Endothelial cell of umbilical vein (primary cell): ENCODE measurements at regions not wholly inside any gene's neighbourhood (a gene's known extent, or its start where the extent isn't known, plus 50 kb on each side); places are given as distances from the start of the nearest gene placed in this dataset.

Source experiments
- BruUV-seq: library from RNA; stranded (reverse); fragments of 400-500 nt; replicated peaks from 2 replicates; lab custom pipeline; 2021; lab: Mats Ljungman, UMichigan
- CTCF ChIA-PET: fragments of 300-600, 350-600 bp; sonication (Branson Sonifier 250); formaldehyde crosslinking; loops from one replicate; lab custom pipeline; 2021; ENCODE audit warnings: antibody characterized with exemption, inconsistent platforms; lab: Charles Lee
- POLR2A ChIA-PET: fragments of 300-600, 350-600 bp; sonication (Branson Sonifier 250); formaldehyde crosslinking; loops from one replicate; lab custom pipeline; 2021; ENCODE audit warnings: antibody characterized with exemption, inconsistent platforms; lab: Charles Lee
- DNase-seq: peaks from one replicate; pipeline ENCODE4 v3.0.0-alpha.2; 2011; ENCODE audit warnings: low read depth, low spot score
- FAIRE-seq: peaks from 2 replicates; lab custom pipeline; 2011; peaks lifted over from hg19 to GRCh38; lab: Jason Lieb, UNC
- H2AFZ ChIP-seq: 2 replicates; pipeline ENCODE4 v1.6.0; 2012; ENCODE audit warnings: low read depth, low read length, control low read depth, inconsistent platforms
- H3K27ac ChIP-seq: 2 replicates; pipeline ENCODE4 v1.5.1; 2011; ENCODE audit warnings: low read depth, mild to moderate bottlenecking, control low read depth, low read length, moderate library complexity; ENCODE audit not compliant: insufficient read depth
- H3K27me3 ChIP-seq, 2 experiments: 2 replicates each; pipeline versions ENCODE4 v1.6.0 to v1.6.1; 2011; ENCODE audit warnings: low read length in 2 of 2, mixed read lengths in 1 of 2; ENCODE audit not compliant: control insufficient read depth in 2 of 2, insufficient read depth in 2 of 2
- H3K36me3 ChIP-seq, 2 experiments: 2 replicates in 1 of 2; 3 replicates in 1 of 2; pipeline ENCODE4 v1.5.1; 2011; ENCODE audit warnings: low read length in 2 of 2, mild to moderate bottlenecking in 1 of 2, moderate library complexity in 1 of 2; ENCODE audit not compliant: control insufficient read depth in 2 of 2, insufficient read depth in 2 of 2; ENCODE audit errors: extremely low read depth in 1 of 2
- H3K4me1 ChIP-seq: 3 replicates; pipeline ENCODE4 v1.5.1; 2011; ENCODE audit warnings: mild to moderate bottlenecking, low read length; ENCODE audit not compliant: control insufficient read depth, insufficient read depth; ENCODE audit errors: extremely low read depth
- H3K4me2 ChIP-seq: 2 replicates; pipeline ENCODE4 v1.6.1; 2011; ENCODE audit warnings: low read length, control low read depth, mixed read lengths; ENCODE audit not compliant: insufficient read depth
- H3K4me3 ChIP-seq, 3 experiments: fragments of 200-600 bp in 1 of 3; sonication (generic), shearing (Covaris generic) in 1 of 3; replicated peaks in 1 of 3; 2 replicates each; pipeline ENCODE4 v1.5.1; 2011 to 2016; ENCODE audit warnings: control low read depth in 3 of 3, low read length in 3 of 3, mild to moderate bottlenecking in 2 of 3, inconsistent platforms in 1 of 3, low read depth in 1 of 3, moderate library complexity in 1 of 3; ENCODE audit not compliant: insufficient read depth in 1 of 3
- H3K79me2 ChIP-seq: 2 replicates; pipeline ENCODE4 v1.6.0; 2012; ENCODE audit warnings: low read length, inconsistent platforms; ENCODE audit not compliant: control insufficient read depth, insufficient read depth
- H3K9ac ChIP-seq: replicated peaks from 2 replicates; pipeline ENCODE3; 2011; ENCODE audit warnings: low read length, control low read depth; ENCODE audit not compliant: insufficient read depth; ENCODE audit errors: extremely low read depth
- H3K9me1 ChIP-seq: replicated peaks from 3 replicates; pipeline ENCODE4 v1.6.0; 2011; ENCODE audit warnings: mild to moderate bottlenecking, low read length; ENCODE audit not compliant: control insufficient read depth, insufficient read depth; ENCODE audit errors: extremely low read depth
- H3K9me3 ChIP-seq: replicated peaks from 2 replicates; pipeline ENCODE4 v1.5.1; 2012; ENCODE audit warnings: low read length, inconsistent platforms; ENCODE audit not compliant: control insufficient read depth, insufficient read depth
- H4K20me1 ChIP-seq: replicated peaks from 2 replicates; pipeline ENCODE3; 2011; ENCODE audit warnings: mild to moderate bottlenecking, low read length; ENCODE audit not compliant: control insufficient read depth, insufficient read depth; ENCODE audit errors: extremely low read depth
- CTCF ChIP-seq, 2 donors: IDR thresholded peaks; 1 replicate in 1 of 2; 2 replicates in 1 of 2; pipeline ENCODE4 v1.5.1; 2011; ENCODE audit warnings: low read length in 2 of 2, mild to moderate bottlenecking in 2 of 2, moderate library complexity in 2 of 2, control low read depth in 1 of 2, inconsistent platforms in 1 of 2, low read depth in 1 of 2; ENCODE audit not compliant: insufficient read depth in 1 of 2; ENCODE audit errors: extremely low read depth in 1 of 2
- EZH2 ChIP-seq: IDR thresholded peaks from 2 replicates; pipeline ENCODE4 v1.6.1; 2012; ENCODE audit warnings: borderline replicate concordance, low read depth, mild to moderate bottlenecking, moderate library complexity, low read length, inconsistent platforms; ENCODE audit not compliant: severe bottlenecking
- FOS ChIP-seq: IDR thresholded peaks from 2 replicates; pipeline ENCODE4 v1.6.1; 2011; ENCODE audit warnings: mild to moderate bottlenecking, low read length, moderate library complexity, borderline replicate concordance; ENCODE audit not compliant: insufficient read depth
- GATA2 ChIP-seq: IDR thresholded peaks from 2 replicates; pipeline ENCODE4 v1.7.0; 2011; ENCODE audit warnings: low read depth, mild to moderate bottlenecking, moderate library complexity, mixed read lengths, low read length; ENCODE audit not compliant: insufficient read length, insufficient read depth
- MYC ChIP-seq: IDR thresholded peaks from one replicate; pipeline ENCODE4 v1.6.1; 2011; ENCODE audit warnings: mild to moderate bottlenecking, low read depth, low read length
- POLR2A ChIP-seq: IDR thresholded peaks from 2 replicates; pipeline ENCODE4 v1.6.1; 2012; ENCODE audit warnings: low read depth, mild to moderate bottlenecking, control low read depth, low read length
- POLR2AphosphoS5 ChIP-seq: IDR thresholded peaks from 2 replicates; pipeline ENCODE4 v1.6.1; 2012; ENCODE audit warnings: low read depth, mild to moderate bottlenecking, control low read depth, low read length, moderate library complexity; ENCODE audit not compliant: insufficient read depth
- dilution Hi-C: fragments of 300-500 bp; cut with MboI; formaldehyde crosslinking; loops from one replicate; pipeline ENCODE4 v1.15.0; 2019; ENCODE audit warnings: low sequenced_read_pairs; ENCODE audit not compliant: extremely low pct_ligation_motif_present
- intact Hi-C: fragments of 100-400 bp; cut with micrococcal nuclease; formaldehyde crosslinking; loops from one replicate; pipeline ENCODE4 v1.10.0; 2022

- DNase-seq, result no peak
- CTCF ChIA-PET, result no interaction called here
- H3K9me1 ChIP-seq, result no peaks in the 10 kb centered on the region
- POLR2A ChIA-PET, result no interaction called here
- intact Hi-C loops, result loop anchor here (10.0 kb wide), 4 partner anchors 654 to 1224 kb away; no protein-coding TSS in a partner anchor
- no peaks in the 10 kb centered on the region for H3K36me3 ChIP-seq
- H3K9me3 ChIP-seq, result no peaks in the 10 kb centered on the region
- no peak overlapping the region for H3K27ac ChIP-seq
- H3K4me1 ChIP-seq, result peaks cover 35% of the 10 kb centered on the region
- BruUV-seq, result no TSS peak
- H3K9ac ChIP-seq, result no peak overlapping the region
- H3K27me3 ChIP-seq, result no peaks in the 10 kb centered on the region
- no peaks in the 10 kb centered on the region for H4K20me1 ChIP-seq
- no peaks in the 10 kb centered on the region for H3K79me2 ChIP-seq
- TF ChIP-seq MYC (no peak), GATA2 (no peak), POLR2AphosphoS5 (no peak), CTCF (IDR thresholded peaks at IDR 0.05; ENCODE audit: extremely low read depth in 1 of 2, insufficient read depth in 1 of 2, low read depth in 1 of 2, low read length in 2 of 2) (no peak), POLR2A (no peak), FOS (no peak), EZH2 (no peak)
- H2AFZ ChIP-seq, result no peak overlapping the region
- H3K4me2 ChIP-seq, result no peak overlapping the region
- no peak for FAIRE-seq
- dilution Hi-C loops, result no loop called here
- no peak overlapping the region for H3K4me3 ChIP-seq
Measured at GRCh38 chr3:40978442-40978841, 220.9 kb upstream of the CTNNB1 start.
